Activated CD8-positive, alpha-beta T cell treated with anti-CD3 and anti-CD28 coated beads for 36 hours (primary cell): ENCODE measurements at regions not wholly inside any gene's neighbourhood (a gene's known extent, or its start where the extent isn't known, plus 50 kb on each side); places are given as distances from the start of the nearest gene placed in this dataset.

ENCODE experiments used
- ATAC-seq: fragments of 200-7000 bp; cut with Tn5 transposase; one replicate; pipeline ENCODE4 v1.10.0; 2021; ENCODE audit warnings: mild to moderate bottlenecking, moderate library complexity
- CTCF ChIA-PET: fragments of 350-600 bp; sonication (Branson Sonifier 250); formaldehyde crosslinking; loops from one replicate; lab custom pipeline; 2021; ENCODE audit warnings: antibody characterized with exemption; lab: Charles Lee
- POLR2A ChIA-PET: fragments of 350-600 bp; sonication (Branson Sonifier 250); formaldehyde crosslinking; loops from one replicate; lab custom pipeline; 2021; ENCODE audit warnings: antibody characterized with exemption; lab: Charles Lee
- DNase-seq: peaks from one replicate; pipeline ENCODE4 v3.0.0-alpha.2; 2020
- H3K27ac Mint-ChIP-seq: one replicate; pipeline ENCODE4 v1.8.0; 2021; ENCODE audit warnings: mild to moderate bottlenecking, mixed read lengths
- H3K27me3 Mint-ChIP-seq: one replicate; pipeline ENCODE4 v1.8.0; 2021; ENCODE audit warnings: mixed read lengths
- H3K36me3 Mint-ChIP-seq: one replicate; pipeline ENCODE4 v1.8.0; 2021; ENCODE audit warnings: low read depth, mixed read lengths
- H3K4me1 Mint-ChIP-seq: one replicate; pipeline ENCODE4 v1.8.0; 2021; ENCODE audit warnings: low read depth, mixed read lengths
- H3K4me3 Mint-ChIP-seq: one replicate; pipeline ENCODE4 v1.8.0; 2021; ENCODE audit warnings: mild to moderate bottlenecking, moderate library complexity, mixed read lengths
- H3K9me3 Mint-ChIP-seq: one replicate; pipeline ENCODE4 v1.8.0; 2021; ENCODE audit warnings: mixed read lengths
- intact Hi-C: fragments of 100-400 bp; cut with micrococcal nuclease; formaldehyde crosslinking; loops from one replicate; pipeline ENCODE4 v1.10.0; 2022
- TF ChIP-seq, protein P1 (sequence below): fragments of 200-600 bp; IDR thresholded peaks from one replicate; pipeline ENCODE4 v1.8.0; 2022; ENCODE audit warnings: antibody characterized with exemption, mild to moderate bottlenecking

GRCh38 chr3:144358191-144358590 lies 386.6 kb downstream of the DIPK2A start:
- no peaks in the 10 kb centered on the region for H3K9me3 Mint-ChIP-seq
- POLR2A ChIA-PET, result no interaction called here

DNA sequence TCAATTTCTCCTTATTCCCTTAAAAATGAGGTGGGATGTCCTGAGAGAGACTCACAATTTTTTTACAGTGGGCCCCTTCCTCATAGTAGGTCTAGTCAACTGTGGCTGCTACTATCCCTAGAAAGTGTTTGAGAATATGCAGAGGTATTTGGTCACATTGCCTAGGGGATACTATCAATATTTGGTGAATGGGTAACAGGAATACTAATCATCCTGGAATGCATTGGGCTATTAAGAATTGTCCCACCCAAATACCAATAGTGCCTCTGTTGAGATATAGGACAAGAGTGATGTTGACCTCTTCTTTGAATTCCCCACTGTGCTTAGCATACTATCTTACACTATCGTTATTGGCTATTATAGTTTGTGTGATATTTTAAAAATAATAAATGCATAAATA lies 389.4 kb downstream of the DIPK2A start:
- TF ChIP-seq, protein P1, sequence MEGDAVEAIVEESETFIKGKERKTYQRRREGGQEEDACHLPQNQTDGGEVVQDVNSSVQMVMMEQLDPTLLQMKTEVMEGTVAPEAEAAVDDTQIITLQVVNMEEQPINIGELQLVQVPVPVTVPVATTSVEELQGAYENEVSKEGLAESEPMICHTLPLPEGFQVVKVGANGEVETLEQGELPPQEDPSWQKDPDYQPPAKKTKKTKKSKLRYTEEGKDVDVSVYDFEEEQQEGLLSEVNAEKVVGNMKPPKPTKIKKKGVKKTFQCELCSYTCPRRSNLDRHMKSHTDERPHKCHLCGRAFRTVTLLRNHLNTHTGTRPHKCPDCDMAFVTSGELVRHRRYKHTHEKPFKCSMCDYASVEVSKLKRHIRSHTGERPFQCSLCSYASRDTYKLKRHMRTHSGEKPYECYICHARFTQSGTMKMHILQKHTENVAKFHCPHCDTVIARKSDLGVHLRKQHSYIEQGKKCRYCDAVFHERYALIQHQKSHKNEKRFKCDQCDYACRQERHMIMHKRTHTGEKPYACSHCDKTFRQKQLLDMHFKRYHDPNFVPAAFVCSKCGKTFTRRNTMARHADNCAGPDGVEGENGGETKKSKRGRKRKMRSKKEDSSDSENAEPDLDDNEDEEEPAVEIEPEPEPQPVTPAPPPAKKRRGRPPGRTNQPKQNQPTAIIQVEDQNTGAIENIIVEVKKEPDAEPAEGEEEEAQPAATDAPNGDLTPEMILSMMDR, result no peak
- no peak overlapping the region for H3K4me3 Mint-ChIP-seq
- no peaks in the 10 kb centered on the region for H3K4me1 Mint-ChIP-seq
- no peaks in the 10 kb centered on the region for H3K9me3 Mint-ChIP-seq
- H3K27me3 Mint-ChIP-seq, result no peaks in the 10 kb centered on the region
- no peak overlapping the region for H3K27ac Mint-ChIP-seq
- ChIA-PET POLR2A (no interaction called here), CTCF (no interaction called here)
- DNase-seq, result no peak
- no peaks in the 10 kb centered on the region for H3K36me3 Mint-ChIP-seq
- intact Hi-C loops, result no loop called here
- no peak for ATAC-seq

More at GRCh38 chr3:144358191-144358590, 386.6 kb downstream of the DIPK2A start:
- DNase-seq, result no peak
- TF ChIP-seq, protein P1, result no peak
- no peaks in the 10 kb centered on the region for H3K27me3 Mint-ChIP-seq
- H3K4me1 Mint-ChIP-seq, result no peaks in the 10 kb centered on the region
- no peak for ATAC-seq
- no peaks in the 10 kb centered on the region for H3K36me3 Mint-ChIP-seq
- no peak overlapping the region for H3K4me3 Mint-ChIP-seq
- intact Hi-C loops, result no loop called here
- CTCF ChIA-PET, result no interaction called here
- H3K27ac Mint-ChIP-seq, result no peak overlapping the region

- Mint-ChIP-seq H3K27ac (no peak overlapping the region), H3K36me3 (no peaks in the 10 kb centered on the region), H3K27me3 (no peaks in the 10 kb centered on the region), H3K9me3 (peaks cover 3% of the 10 kb centered on the region), H3K4me3 (no peak overlapping the region), H3K4me1 (no peaks in the 10 kb centered on the region)
- no peak for ATAC-seq
- no peak for DNase-seq
- TF ChIP-seq, protein P1, result no peak
- intact Hi-C loops, result no loop called here
- ChIA-PET CTCF (no interaction called here), POLR2A (no interaction called here)
Observed at GRCh38 chr3:144362126-144362525, 390.5 kb downstream of the DIPK2A start.

GRCh38 chr3:144363856-144364255 lies 392.2 kb downstream of the DIPK2A start:
- DNase-seq, result no peak
- Mint-ChIP-seq H3K9me3 (peaks cover 9% of the 10 kb centered on the region), H3K4me1 (no peaks in the 10 kb centered on the region), H3K36me3 (no peaks in the 10 kb centered on the region), H3K27me3 (no peaks in the 10 kb centered on the region), H3K27ac (no peak overlapping the region), H3K4me3 (no peak overlapping the region)
- intact Hi-C loops, result no loop called here
- POLR2A ChIA-PET, result no interaction called here
- no peak for ATAC-seq
- TF ChIP-seq, protein P1, result no peak
- CTCF ChIA-PET, result no interaction called here

DNA sequence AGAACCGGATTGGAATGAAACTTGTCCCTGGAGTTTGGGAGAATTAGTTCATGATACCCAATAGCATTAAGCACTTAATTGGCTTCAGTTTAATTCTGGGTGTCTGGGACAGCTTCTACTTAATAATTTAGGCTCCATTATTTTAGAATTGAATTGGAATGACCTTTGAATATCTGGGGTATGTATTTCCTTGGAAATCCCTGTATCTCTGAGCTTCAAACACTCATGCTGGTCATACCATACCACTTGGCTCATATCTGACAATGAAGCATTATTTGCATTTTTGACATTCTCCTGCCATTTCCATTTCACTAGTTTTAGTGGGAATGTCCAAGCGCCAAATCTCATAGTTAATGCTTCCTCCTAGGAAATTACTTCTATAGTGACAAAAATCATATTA lies 393.1 kb downstream of the DIPK2A start:
- DNase-seq (no peak), ATAC-seq (no peak)
- ChIA-PET CTCF (no interaction called here), POLR2A (no interaction called here)
- H3K4me1 Mint-ChIP-seq, result no peaks in the 10 kb centered on the region
- peaks cover 11% of the 10 kb centered on the region for H3K9me3 Mint-ChIP-seq
- H3K27ac Mint-ChIP-seq, result no peak overlapping the region
- H3K4me3 Mint-ChIP-seq, result no peak overlapping the region
- H3K27me3 Mint-ChIP-seq, result no peaks in the 10 kb centered on the region
- TF ChIP-seq, protein P1, result no peak
- intact Hi-C loops, result no loop called here
- no peaks in the 10 kb centered on the region for H3K36me3 Mint-ChIP-seq
